Fibroblast of lung (primary cell): ENCODE measurements at regions not wholly inside any gene's neighbourhood (a gene's known extent, or its start where the extent isn't known, plus 50 kb on each side); places are given as distances from the start of the nearest gene placed in this dataset.

Experiments
- CTCF ChIP-seq, 2 donors: IDR thresholded peaks in 1 of 2; conservative IDR thresholded peaks in 1 of 2; 1 replicate in 1 of 2; 2 replicates in 1 of 2; pipeline ENCODE4 v1.5.1; 2011 to 2012; ENCODE audit warnings: low read length in 2 of 2, control low read depth in 1 of 2, inconsistent platforms in 1 of 2, low read depth in 1 of 2, mild to moderate bottlenecking in 1 of 2
- EZH2 ChIP-seq: IDR thresholded peaks from 2 replicates; pipeline ENCODE4 v1.5.1; 2012; ENCODE audit warnings: low read length, control low read depth, mild to moderate bottlenecking; ENCODE audit errors: missing control alignments

- TF ChIP-seq CTCF (conservative IDR thresholded peaks at IDR 0.05 in 1 of 2, IDR thresholded peaks at IDR 0.05 in 1 of 2; ENCODE audit: low read depth in 1 of 2, low read length in 2 of 2) (no peak), EZH2 (no peak)
These were observed 90.7 kb upstream of the TFPI start for GRCh38 chr2:187644981-187645380.
